Loucy (cell line): ENCODE measurements at regions not wholly inside any gene's neighbourhood (a gene's known extent, or its start where the extent isn't known, plus 50 kb on each side); places are given as distances from the start of the nearest gene placed in this dataset.

Source experiments
- EZH2phosphoT487 ChIP-seq: fragments of 200-600 bp; IDR thresholded peaks from 2 replicates; pipeline ENCODE4 v1.6.1; 2018; ENCODE audit warnings: antibody characterized with exemption, mild to moderate bottlenecking, moderate library complexity, borderline replicate concordance
- TF ChIP-seq, protein P1 (sequence below): fragments of 200-600 bp; sonication (generic); conservative IDR thresholded peaks from 2 replicates; pipeline ENCODE4 v1.5.1; 2014; ENCODE audit warnings: mild to moderate bottlenecking, antibody characterized with exemption, low read length

- TF ChIP-seq, protein P1, sequence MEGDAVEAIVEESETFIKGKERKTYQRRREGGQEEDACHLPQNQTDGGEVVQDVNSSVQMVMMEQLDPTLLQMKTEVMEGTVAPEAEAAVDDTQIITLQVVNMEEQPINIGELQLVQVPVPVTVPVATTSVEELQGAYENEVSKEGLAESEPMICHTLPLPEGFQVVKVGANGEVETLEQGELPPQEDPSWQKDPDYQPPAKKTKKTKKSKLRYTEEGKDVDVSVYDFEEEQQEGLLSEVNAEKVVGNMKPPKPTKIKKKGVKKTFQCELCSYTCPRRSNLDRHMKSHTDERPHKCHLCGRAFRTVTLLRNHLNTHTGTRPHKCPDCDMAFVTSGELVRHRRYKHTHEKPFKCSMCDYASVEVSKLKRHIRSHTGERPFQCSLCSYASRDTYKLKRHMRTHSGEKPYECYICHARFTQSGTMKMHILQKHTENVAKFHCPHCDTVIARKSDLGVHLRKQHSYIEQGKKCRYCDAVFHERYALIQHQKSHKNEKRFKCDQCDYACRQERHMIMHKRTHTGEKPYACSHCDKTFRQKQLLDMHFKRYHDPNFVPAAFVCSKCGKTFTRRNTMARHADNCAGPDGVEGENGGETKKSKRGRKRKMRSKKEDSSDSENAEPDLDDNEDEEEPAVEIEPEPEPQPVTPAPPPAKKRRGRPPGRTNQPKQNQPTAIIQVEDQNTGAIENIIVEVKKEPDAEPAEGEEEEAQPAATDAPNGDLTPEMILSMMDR: no peak
- TF ChIP-seq EZH2phosphoT487: no peak
Observed at GRCh38 chr14:27145170-27145569, 547.3 kb upstream of the NOVA1 start.
